GM12892 (cell line): ENCODE measurements at regions not wholly inside any gene's neighbourhood (a gene's known extent, or its start where the extent isn't known, plus 50 kb on each side); places are given as distances from the start of the nearest gene placed in this dataset.

Experiments
- DNase-seq: peaks from one replicate; pipeline ENCODE4 v3.0.0; 2011; ENCODE audit not compliant: insufficient read length
- FAIRE-seq: peaks from 2 replicates; lab custom pipeline; 2011; peaks lifted over from hg19 to GRCh38; lab: Jason Lieb, UNC
- POLR2A ChIP-seq: IDR thresholded peaks from 2 replicates; pipeline ENCODE4 v1.6.1; 2011; ENCODE audit warnings: low read depth, low read length, control low read depth
- POLR2AphosphoS5 ChIP-seq: IDR thresholded peaks from 2 replicates; pipeline ENCODE4 v1.6.1; 2011; ENCODE audit warnings: low read depth, low read length, control low read depth
- TAF1 ChIP-seq: IDR thresholded peaks from 2 replicates; pipeline ENCODE4 v1.6.1; 2011; ENCODE audit warnings: low read depth, mild to moderate bottlenecking, control low read depth, low read length, borderline replicate concordance

- no peak for FAIRE-seq
- DNase-seq = no peak
- TF ChIP-seq TAF1 (no peak), POLR2A (no peak), POLR2AphosphoS5 (no peak)
Observed at GRCh38 chr21:28214786-28215185, 777.9 kb downstream of the LTN1 start.

- FAIRE-seq = no peak
- DNase-seq = no peak
- no peak for TF ChIP-seq TAF1
- TF ChIP-seq POLR2A = no peak
- no peak for TF ChIP-seq POLR2AphosphoS5
Observed at GRCh38 chr21:28213261-28213660, 779.4 kb downstream of the LTN1 start.

GRCh38 chr21:28212061-28212460, 780.6 kb downstream of the LTN1 start:
- FAIRE-seq (no peak), DNase-seq (no peak)
- TF ChIP-seq POLR2A = no peak
- TF ChIP-seq POLR2AphosphoS5 = no peak

GRCh38 chr21:28207436-28208173, 785.1 kb downstream of the LTN1 start:
- DNase-seq = no peak
- FAIRE-seq = no peak
- TF ChIP-seq POLR2A (no peak), TAF1 (no peak), POLR2AphosphoS5 (no peak)

- no peak for FAIRE-seq
- DNase-seq = no peak
- no peak for TF ChIP-seq POLR2AphosphoS5
- no peak for TF ChIP-seq POLR2A
- no peak for TF ChIP-seq TAF1
Observed at GRCh38 chr21:28200726-28201125, 792.0 kb downstream of the LTN1 start.

GRCh38 chr21:28196981-28197380, 795.7 kb downstream of the LTN1 start:
- FAIRE-seq (no peak), DNase-seq (no peak)
- TF ChIP-seq POLR2AphosphoS5 = no peak
- no peak for TF ChIP-seq TAF1
- TF ChIP-seq POLR2A = no peak

GRCh38 chr21:28193189-28193588, 799.5 kb downstream of the LTN1 start:
- DNase-seq (no peak), FAIRE-seq (no peak)
- TF ChIP-seq TAF1 = no peak
- no peak for TF ChIP-seq POLR2A
- no peak for TF ChIP-seq POLR2AphosphoS5

- TF ChIP-seq TAF1 (no peak), POLR2AphosphoS5 (no peak), POLR2A (no peak)
- no peak for DNase-seq
- no peak for FAIRE-seq
Observed at GRCh38 chr21:28186604-28187003, 806.1 kb downstream of the LTN1 start.

GRCh38 chr21:28181730-28182129, 810.9 kb downstream of the LTN1 start:
- FAIRE-seq = no peak
- no peak for DNase-seq
- TF ChIP-seq TAF1 (no peak), POLR2A (no peak)

- no peak for DNase-seq
- FAIRE-seq = no peak
- TF ChIP-seq POLR2A (no peak), TAF1 (no peak), POLR2AphosphoS5 (no peak)
Observed at GRCh38 chr21:28179136-28179535, 813.5 kb downstream of the LTN1 start.

GRCh38 chr21:28177124-28177523, 815.6 kb downstream of the LTN1 start:
- FAIRE-seq (no peak), DNase-seq (no peak)
- TF ChIP-seq POLR2A (no peak), TAF1 (no peak), POLR2AphosphoS5 (no peak)

- FAIRE-seq (no peak), DNase-seq (no peak)
- TF ChIP-seq POLR2AphosphoS5 (no peak), TAF1 (no peak), POLR2A (no peak)
Observed at GRCh38 chr21:28174701-28175100, 818.0 kb downstream of the LTN1 start.

GRCh38 chr21:28174006-28174405, 818.7 kb downstream of the LTN1 start:
- no peak for FAIRE-seq
- DNase-seq = no peak
- TF ChIP-seq POLR2A (no peak), TAF1 (no peak), POLR2AphosphoS5 (no peak)

- no peak for DNase-seq
- no peak for TF ChIP-seq POLR2A
- no peak for TF ChIP-seq TAF1
- TF ChIP-seq POLR2AphosphoS5 = no peak
- FAIRE-seq = no peak
Observed at GRCh38 chr21:28172376-28172775, 820.3 kb downstream of the LTN1 start.
